PC-3 (cell line): ENCODE measurements at regions not wholly inside any gene's neighbourhood (a gene's known extent, or its start where the extent isn't known, plus 50 kb on each side); places are given as distances from the start of the nearest gene placed in this dataset.

Source experiments
- ATAC-seq: fragments of 200-7000 bp; cut with Tn5 transposase; 2 replicates; pipeline ENCODE4 v1.9.1; 2020; ENCODE audit warnings: mild to moderate bottlenecking, moderate library complexity
- BruUV-seq: library from RNA; stranded (reverse); fragments of 400-500 nt; replicated peaks from 2 replicates; lab custom pipeline; 2021; lab: Mats Ljungman, UMichigan
- CTCF ChIA-PET: fragments of 300-600 bp; sonication (Branson Sonifier 250); formaldehyde crosslinking; loops from one replicate; lab custom pipeline; 2022; ENCODE audit warnings: antibody characterized with exemption; lab: Charles Lee
- POLR2A ChIA-PET: fragments of 300-600 bp; sonication (Branson Sonifier 250); formaldehyde crosslinking; loops from one replicate; lab custom pipeline; 2022; ENCODE audit warnings: antibody characterized with exemption; ENCODE audit not compliant: unreplicated experiment; lab: Charles Lee
- DNase-seq: peaks from one replicate; pipeline ENCODE4 v3.0.0-alpha.2; 2015
- H2AFZ ChIP-seq: fragments of 300-600 bp; sonication (generic); 2 replicates; pipeline ENCODE4 v1.6.0; 2016; ENCODE audit warnings: antibody characterized with exemption, low read length
- H3F3A ChIP-seq: fragments of 300-600 bp; sonication (generic); one replicate; pipeline ENCODE4 v1.6.0; 2017; ENCODE audit warnings: antibody characterized with exemption, low read length, control low read depth, mild to moderate bottlenecking; ENCODE audit not compliant: unreplicated experiment
- H3K27ac ChIP-seq: fragments of 300-600 bp; sonication (generic); 2 replicates; pipeline ENCODE4 v1.5.1; 2016; ENCODE audit warnings: mild to moderate bottlenecking, low read length
- H3K27me3 ChIP-seq: fragments of 300-600 bp; sonication (generic); 2 replicates; pipeline ENCODE4 v1.6.1; 2016; ENCODE audit warnings: low read length, mixed read lengths
- H3K36me3 ChIP-seq: fragments of 300-600 bp; sonication (generic); 2 replicates; pipeline ENCODE4 v1.6.1; 2016; ENCODE audit warnings: low read depth, mixed run types, low read length, mixed read lengths
- H3K4me1 ChIP-seq: fragments of 300-600 bp; sonication (generic); 2 replicates; pipeline ENCODE4 v1.5.1; 2016; ENCODE audit warnings: low read length; ENCODE audit not compliant: insufficient read depth
- H3K4me2 ChIP-seq: fragments of 300-600 bp; sonication (generic); 2 replicates; pipeline ENCODE4 v1.6.0; 2016; ENCODE audit warnings: low read length
- H3K4me3 ChIP-seq: fragments of 300-600 bp; sonication (generic); 2 replicates; pipeline ENCODE4 v1.5.1; 2016; ENCODE audit warnings: mild to moderate bottlenecking, low read length, mixed read lengths
- H3K79me2 ChIP-seq: fragments of 300-600 bp; sonication (generic); 2 replicates; pipeline ENCODE4 v1.6.1; 2017; ENCODE audit warnings: low read length, mixed read lengths
- H3K9ac ChIP-seq: fragments of 300-600 bp; sonication (generic); 2 replicates; pipeline ENCODE4 v1.6.0; 2016; ENCODE audit warnings: mild to moderate bottlenecking, low read length
- H3K9me2 ChIP-seq: fragments of 300-600 bp; sonication (generic); replicated peaks from 2 replicates; pipeline ENCODE4 v1.6.1; 2016; ENCODE audit warnings: mixed run types, low read length, mixed read lengths
- H3K9me3 ChIP-seq: fragments of 300-600 bp; sonication (generic); 2 replicates; pipeline ENCODE4 v1.6.1; 2016; ENCODE audit warnings: low read length, mixed read lengths
- H4K20me1 ChIP-seq: fragments of 300-600 bp; sonication (generic); 2 replicates; pipeline ENCODE4 v1.6.1; 2016; ENCODE audit warnings: low read length, mixed read lengths
- EZH2 ChIP-seq: fragments of 300-600 bp; sonication (generic); IDR thresholded peaks from one replicate; pipeline ENCODE4 v1.6.1; 2017; ENCODE audit warnings: antibody characterized with exemption, mild to moderate bottlenecking, low read length; ENCODE audit not compliant: unreplicated experiment
- EZH2phosphoT487 ChIP-seq: fragments of 300-600 bp; sonication (generic); IDR thresholded peaks from 2 replicates; pipeline ENCODE4 v1.6.1; 2018; ENCODE audit warnings: mild to moderate bottlenecking, antibody characterized with exemption, low read length, borderline replicate concordance
- intact Hi-C: fragments of 100-400 bp; cut with micrococcal nuclease; formaldehyde crosslinking; loops from 2 replicates; pipeline ENCODE4 v1.9.0; 2023
- TF ChIP-seq, protein P1 (sequence below): fragments of 300-600 bp; sonication (generic); conservative IDR thresholded peaks from 2 replicates; pipeline ENCODE4 v1.5.1; 2017; ENCODE audit warnings: antibody characterized with exemption, low read depth, mild to moderate bottlenecking, low read length

DNA sequence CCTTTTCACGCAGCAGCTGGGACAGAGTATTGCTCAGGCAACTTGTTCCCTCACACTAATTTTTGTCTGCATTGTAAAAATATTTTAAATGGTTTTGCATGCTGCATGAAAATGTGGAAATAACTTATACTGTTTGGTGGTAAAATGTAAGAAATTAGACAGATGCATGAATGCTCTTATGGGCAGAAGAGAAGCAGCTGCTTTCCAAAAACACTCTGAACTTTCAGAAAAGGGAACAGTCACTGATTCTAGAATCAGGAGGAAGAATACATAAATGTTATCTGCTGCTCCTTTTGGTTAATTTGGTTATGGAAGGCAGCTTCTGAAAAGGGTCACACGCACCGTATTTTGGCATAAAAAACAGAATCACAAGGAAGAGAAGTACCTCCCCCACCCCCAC is 87.0 kb upstream of the RUNX1 start:
- H3K4me1 ChIP-seq: peaks cover 42% of the 10 kb centered on the region
- DNase-seq (no peak), ATAC-seq (no peak)
- H3K4me2 ChIP-seq: peak overlapping the region; percentile 71
- no peaks in the 10 kb centered on the region for H3K79me2 ChIP-seq
- TF ChIP-seq EZH2: no peak
- TF ChIP-seq, protein P1, sequence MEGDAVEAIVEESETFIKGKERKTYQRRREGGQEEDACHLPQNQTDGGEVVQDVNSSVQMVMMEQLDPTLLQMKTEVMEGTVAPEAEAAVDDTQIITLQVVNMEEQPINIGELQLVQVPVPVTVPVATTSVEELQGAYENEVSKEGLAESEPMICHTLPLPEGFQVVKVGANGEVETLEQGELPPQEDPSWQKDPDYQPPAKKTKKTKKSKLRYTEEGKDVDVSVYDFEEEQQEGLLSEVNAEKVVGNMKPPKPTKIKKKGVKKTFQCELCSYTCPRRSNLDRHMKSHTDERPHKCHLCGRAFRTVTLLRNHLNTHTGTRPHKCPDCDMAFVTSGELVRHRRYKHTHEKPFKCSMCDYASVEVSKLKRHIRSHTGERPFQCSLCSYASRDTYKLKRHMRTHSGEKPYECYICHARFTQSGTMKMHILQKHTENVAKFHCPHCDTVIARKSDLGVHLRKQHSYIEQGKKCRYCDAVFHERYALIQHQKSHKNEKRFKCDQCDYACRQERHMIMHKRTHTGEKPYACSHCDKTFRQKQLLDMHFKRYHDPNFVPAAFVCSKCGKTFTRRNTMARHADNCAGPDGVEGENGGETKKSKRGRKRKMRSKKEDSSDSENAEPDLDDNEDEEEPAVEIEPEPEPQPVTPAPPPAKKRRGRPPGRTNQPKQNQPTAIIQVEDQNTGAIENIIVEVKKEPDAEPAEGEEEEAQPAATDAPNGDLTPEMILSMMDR: no peak
- TF ChIP-seq EZH2phosphoT487: no peak
- no TSS peak for BruUV-seq
- H3K36me3 ChIP-seq: no peaks in the 10 kb centered on the region
- no peak overlapping the region; the same call in 1 of the 2 replicates for H2AFZ ChIP-seq
- ChIA-PET POLR2A (interaction anchor here (0.6 kb wide), 3 partner anchors 16 to 89 kb away, joined by 3 to 14 read pairs (median 4); no protein-coding TSS in a partner anchor), CTCF (interaction anchor here (0.6 to 0.8 kb wide), 4 partner anchors 13 to 980 kb away, joined by 4 to 10 read pairs (median 4); no protein-coding TSS in a partner anchor)
- no peaks in the 10 kb centered on the region for H3F3A ChIP-seq
- intact Hi-C loops: loop anchor here (2.0 to 5.0 kb wide), 4 partner anchors 49 to 239 kb away; no protein-coding TSS in a partner anchor
- no peaks in the 10 kb centered on the region for H3K9me2 ChIP-seq
- no peaks in the 10 kb centered on the region for H3K27me3 ChIP-seq
- no peaks in the 10 kb centered on the region for H3K9me3 ChIP-seq
- H4K20me1 ChIP-seq: no peaks in the 10 kb centered on the region
- H3K27ac ChIP-seq: peak overlapping the region; percentile 94
- H3K4me3 ChIP-seq: 0 out of 2 replicates have a peak overlapping the region, but pooled peaks have one; percentile 27
- peak overlapping the region; percentile 64 for H3K9ac ChIP-seq

DNA sequence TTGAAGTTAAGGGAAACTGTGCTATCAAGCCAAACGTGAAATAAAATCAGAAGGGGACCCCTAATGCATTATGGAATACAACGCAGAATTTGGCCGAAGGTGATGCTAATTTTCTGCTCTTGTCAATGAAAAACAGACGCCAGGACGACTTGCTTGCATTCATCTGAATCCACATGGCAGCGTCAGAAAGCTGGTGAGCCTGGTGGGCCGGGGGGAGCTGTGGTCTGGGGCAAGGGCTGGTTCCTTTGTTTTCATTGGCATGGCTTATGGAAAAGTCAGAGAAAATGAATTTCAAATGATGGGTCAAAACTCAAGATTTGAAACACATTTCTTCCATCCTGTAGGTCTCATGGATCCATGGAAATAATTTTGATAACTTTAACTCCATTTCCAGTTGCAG is 86.4 kb upstream of the RUNX1 start:
- POLR2A ChIA-PET: interaction anchor here (0.7 kb wide), 1 partner anchor 491 kb away, joined by 3 read pairs; no protein-coding TSS in a partner anchor
- Histone ChIP-seq H3K9me2 (no peaks in the 10 kb centered on the region), H3K4me3 (no peak overlapping the region), H2AFZ (no peak overlapping the region), H3K4me2 (no peak overlapping the region), H3F3A (no peaks in the 10 kb centered on the region), H3K9me3 (no peaks in the 10 kb centered on the region), H3K9ac (no peak overlapping the region), H3K36me3 (no peaks in the 10 kb centered on the region), H3K27ac (peak overlapping the region; percentile 94; the same call in 1 of the 2 replicates), H3K79me2 (no peaks in the 10 kb centered on the region), H3K4me1 (peaks cover 42% of the 10 kb centered on the region), H3K27me3 (no peaks in the 10 kb centered on the region), H4K20me1 (no peaks in the 10 kb centered on the region)
- CTCF ChIA-PET: no interaction called here
- BruUV-seq: no TSS peak
- ATAC-seq (no peak), DNase-seq (no peak)
- intact Hi-C loops: loop anchor here (5.0 kb wide), 3 partner anchors 48 to 238 kb away; no protein-coding TSS in a partner anchor
- TF ChIP-seq EZH2phosphoT487 (no peak), EZH2 (no peak)
- TF ChIP-seq, protein P1: no peak

DNA sequence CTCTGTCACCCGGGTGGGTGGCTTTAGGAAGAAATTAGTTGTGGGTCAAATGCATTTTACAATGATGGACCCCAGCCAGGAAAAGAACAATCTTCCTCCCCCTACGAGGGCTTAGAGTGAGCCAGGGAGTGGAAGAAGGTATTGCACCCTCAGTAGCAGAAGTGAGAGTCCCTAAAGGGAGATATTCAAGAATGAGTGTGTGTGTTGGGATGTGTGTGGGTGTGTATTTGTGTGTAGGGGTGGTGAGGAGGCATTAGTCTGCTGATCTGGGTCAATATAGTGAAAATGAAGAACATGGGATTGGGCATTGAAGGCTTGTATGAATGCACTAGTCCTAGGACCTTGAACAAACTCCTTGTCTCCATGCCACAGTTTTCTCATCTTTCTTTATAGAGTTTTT is 85.2 kb upstream of the RUNX1 start:
- H3K4me3 ChIP-seq: no peak overlapping the region
- peaks cover 40% of the 10 kb centered on the region for H3K4me1 ChIP-seq
- H3K27me3 ChIP-seq: no peaks in the 10 kb centered on the region
- ChIA-PET POLR2A (no interaction called here), CTCF (no interaction called here)
- H3K9me2 ChIP-seq: no peaks in the 10 kb centered on the region
- TF ChIP-seq EZH2 (no peak), EZH2phosphoT487 (no peak)
- TF ChIP-seq, protein P1: no peak
- DNase-seq (no peak), ATAC-seq (no peak)
- H3F3A ChIP-seq: no peaks in the 10 kb centered on the region
- no peak overlapping the region for H3K9ac ChIP-seq
- no peak overlapping the region for H3K4me2 ChIP-seq
- H4K20me1 ChIP-seq: no peaks in the 10 kb centered on the region
- no TSS peak for BruUV-seq
- intact Hi-C loops: no loop called here
- H2AFZ ChIP-seq: no peak overlapping the region
- H3K36me3 ChIP-seq: no peaks in the 10 kb centered on the region
- H3K27ac ChIP-seq: no peak overlapping the region
- H3K79me2 ChIP-seq: no peaks in the 10 kb centered on the region
- no peaks in the 10 kb centered on the region for H3K9me3 ChIP-seq
